PC-9 (cell line): ENCODE measurements at regions not wholly inside any gene's neighbourhood (a gene's known extent, or its start where the extent isn't known, plus 50 kb on each side); places are given as distances from the start of the nearest gene placed in this dataset.

ENCODE experiments used
- BruUV-seq: library from RNA; stranded (reverse); fragments of 400-500 nt; replicated peaks from 2 replicates; lab custom pipeline; 2021; lab: Mats Ljungman, UMichigan
- CTCF ChIA-PET: fragments of 300-600 bp; sonication (Branson Sonifier 250); formaldehyde crosslinking; loops from one replicate; lab custom pipeline; 2022; ENCODE audit warnings: antibody characterized with exemption; lab: Charles Lee
- POLR2A ChIA-PET: fragments of 300-600 bp; sonication (Branson Sonifier 250); formaldehyde crosslinking; loops from one replicate; lab custom pipeline; 2022; ENCODE audit warnings: antibody characterized with exemption; ENCODE audit not compliant: unreplicated experiment; lab: Charles Lee
- DNase-seq, 2 experiments: peaks; one replicate each; pipeline versions ENCODE4 v3.0.0 to v3.0.0-alpha.2; 2015 to 2022; ENCODE audit warnings: mixed read lengths in 1 of 2
- H2AFZ ChIP-seq: fragments of 200-600 bp; sonication (generic); 2 replicates; pipeline ENCODE4 v1.8.1; 2017; ENCODE audit warnings: antibody characterized with exemption
- H3F3A ChIP-seq: fragments of 200-600 bp; sonication (generic); 2 replicates; pipeline ENCODE4 v1.8.1; 2017; ENCODE audit warnings: antibody characterized with exemption, mild to moderate bottlenecking, low read depth; ENCODE audit not compliant: insufficient read depth
- H3K27ac ChIP-seq: fragments of 200-600 bp; sonication (generic); 2 replicates; pipeline ENCODE4 v1.6.1; 2016; ENCODE audit warnings: mixed run types
- H3K27me3 ChIP-seq: fragments of 200-600 bp; sonication (generic); 2 replicates; pipeline ENCODE4 v1.6.1; 2016; ENCODE audit warnings: low read depth, mixed run types; ENCODE audit not compliant: insufficient read depth
- H3K36me3 ChIP-seq: fragments of 200-600 bp; sonication (generic); 2 replicates; pipeline ENCODE4 v1.6.1; 2016; ENCODE audit warnings: low read depth, mixed run types
- H3K4me1 ChIP-seq: fragments of 200-600 bp; sonication (generic); replicated peaks from 2 replicates; pipeline ENCODE4 v1.6.1; 2016; ENCODE audit warnings: mixed run types; ENCODE audit not compliant: insufficient read depth
- H3K4me2 ChIP-seq: fragments of 200-600 bp; sonication (generic); 2 replicates; pipeline ENCODE4 v1.6.1; 2017; ENCODE audit warnings: mixed run types
- H3K4me3 ChIP-seq: fragments of 200-600 bp; sonication (generic); 2 replicates; pipeline ENCODE4 v1.6.1; 2016; ENCODE audit warnings: mixed run types
- H3K79me2 ChIP-seq: fragments of 200-600 bp; sonication (generic); 2 replicates; pipeline ENCODE4 v1.6.1; 2017; ENCODE audit warnings: low read depth, mixed run types
- H3K9me2 ChIP-seq: fragments of 200-600 bp; sonication (generic); 2 replicates; pipeline ENCODE4 v1.8.1; 2017; ENCODE audit warnings: mild to moderate bottlenecking; ENCODE audit not compliant: insufficient read depth
- H3K9me3 ChIP-seq: fragments of 200-600 bp; sonication (generic); 2 replicates; pipeline ENCODE4 v1.8.1; 2016; ENCODE audit warnings: low read depth; ENCODE audit not compliant: insufficient read depth
- H4K20me1 ChIP-seq: fragments of 200-600 bp; sonication (generic); 2 replicates; pipeline ENCODE4 v1.8.1; 2017; ENCODE audit not compliant: insufficient read depth
- CTCF ChIP-seq: fragments of 200-600 bp; sonication (generic); conservative IDR thresholded peaks from 2 replicates; pipeline ENCODE4 v1.6.1; 2017; ENCODE audit warnings: mixed run types, antibody characterized with exemption, mild to moderate bottlenecking, moderate library complexity
- EZH2 ChIP-seq: fragments of 200-600 bp; sonication (generic); IDR thresholded peaks from 2 replicates; pipeline ENCODE4 v1.8.0; 2017; ENCODE audit warnings: antibody characterized with exemption, low read depth
- intact Hi-C: fragments of 100-400 bp; cut with micrococcal nuclease; formaldehyde crosslinking; loops from one replicate; pipeline ENCODE4 v1.10.0; 2022; ENCODE audit not compliant: unreplicated experiment

- no peaks in the 10 kb centered on the region; the same call in 1 of the 2 replicates for H3F3A ChIP-seq
- H3K36me3 ChIP-seq = no peaks in the 10 kb centered on the region
- TF ChIP-seq CTCF (no peak), EZH2 (no peak)
- no peak overlapping the region for H2AFZ ChIP-seq
- H3K4me1 ChIP-seq = no peaks in the 10 kb centered on the region
- CTCF ChIA-PET = no interaction called here
- no peaks in the 10 kb centered on the region for H3K9me2 ChIP-seq
- H3K4me2 ChIP-seq = no peak overlapping the region
- H3K9me3 ChIP-seq = no peaks in the 10 kb centered on the region
- no TSS peak for BruUV-seq
- no peak overlapping the region for H3K27ac ChIP-seq
- POLR2A ChIA-PET = no interaction called here
- no peaks in the 10 kb centered on the region for H3K27me3 ChIP-seq
- no peak for DNase-seq
- no peaks in the 10 kb centered on the region for H4K20me1 ChIP-seq
- intact Hi-C loops = no loop called here
- no peak overlapping the region for H3K4me3 ChIP-seq
- H3K79me2 ChIP-seq = no peaks in the 10 kb centered on the region
These were observed 983.0 kb downstream of the SI start for GRCh38 chr3:164095279-164095678.

- H3K4me2 ChIP-seq = no peak overlapping the region
- no peaks in the 10 kb centered on the region for H3K36me3 ChIP-seq
- H2AFZ ChIP-seq = no peak overlapping the region
- no peak overlapping the region for H3K4me3 ChIP-seq
- no peaks in the 10 kb centered on the region; the same call in 1 of the 2 replicates for H3F3A ChIP-seq
- H3K79me2 ChIP-seq = no peaks in the 10 kb centered on the region
- no peaks in the 10 kb centered on the region for H3K4me1 ChIP-seq
- H3K9me3 ChIP-seq = no peaks in the 10 kb centered on the region
- H3K27me3 ChIP-seq = no peaks in the 10 kb centered on the region
- TF ChIP-seq CTCF (no peak), EZH2 (no peak)
- H3K27ac ChIP-seq = no peak overlapping the region
- H4K20me1 ChIP-seq = no peaks in the 10 kb centered on the region
- ChIA-PET CTCF (no interaction called here), POLR2A (no interaction called here)
- intact Hi-C loops = no loop called here
- no TSS peak for BruUV-seq
- DNase-seq = no peak
- no peaks in the 10 kb centered on the region for H3K9me2 ChIP-seq
These were observed 983.8 kb downstream of the SI start for GRCh38 chr3:164094546-164094945.

- DNase-seq = no peak
- POLR2A ChIA-PET = no interaction called here
- Histone ChIP-seq H3K4me1 (no peaks in the 10 kb centered on the region), H3K79me2 (no peaks in the 10 kb centered on the region), H3K4me2 (no peak overlapping the region), H3K36me3 (no peaks in the 10 kb centered on the region), H2AFZ (no peak overlapping the region), H3K27ac (no peak overlapping the region), H3K9me3 (no peaks in the 10 kb centered on the region), H3K9me2 (0 out of 2 replicates have a peak, but pooled peaks cover 3% of the 10 kb centered on the region), H3F3A (no peaks in the 10 kb centered on the region), H3K4me3 (no peak overlapping the region), H3K27me3 (no peaks in the 10 kb centered on the region), H4K20me1 (no peaks in the 10 kb centered on the region)
- TF ChIP-seq EZH2 (no peak), CTCF (no peak)
- BruUV-seq = no TSS peak
- CTCF ChIA-PET = no interaction called here
- intact Hi-C loops = no loop called here
These were observed 998.1 kb downstream of the SI start for GRCh38 chr3:164080208-164080607.
